ENCODE measurements at regions not wholly inside any gene's neighbourhood (a gene's known extent, or its start where the extent isn't known, plus 50 kb on each side); places are given as distances from the start of the nearest gene placed in this dataset.
"Not testable (repeated sequence)": the region's sequence is repeated elsewhere in the genome, so short reads cannot be mapped to it uniquely, and the experiment has no call there.

- Mint-ChIP-seq H3K36me3 (no peaks in the 10 kb centered on the region), H3K4me1 (ENCODE audit: low read depth) (no peaks in the 10 kb centered on the region), H3K27me3 (no peaks in the 10 kb centered on the region), H3K9me3 (no peaks in the 10 kb centered on the region), H3K4me3 (no peak overlapping the region), H3K27ac (no peak overlapping the region)
- intact Hi-C loops (cut with micrococcal nuclease): no loop called here
- no peak for DNase-seq
- POLR2A ChIA-PET: no interaction called here
- CTCF ChIA-PET: no interaction called here
Measured at GRCh38 chr2:49861821-49862220, 707.5 kb upstream of the FSHR start.

GRCh38 chr2:49860834-49861233 is 706.5 kb upstream of the FSHR start:
- ChIA-PET POLR2A (no interaction called here), CTCF (no interaction called here)
- no peaks in the 10 kb centered on the region for H3K9me3 Mint-ChIP-seq

GRCh38 chr2:49860170-49860569 is 705.9 kb upstream of the FSHR start:
- Mint-ChIP-seq H3K4me1 (ENCODE audit: low read depth) (no peaks in the 10 kb centered on the region), H3K36me3 (no peaks in the 10 kb centered on the region), H3K9me3 (no peaks in the 10 kb centered on the region), H3K27me3 (no peaks in the 10 kb centered on the region), H3K4me3 (no peak overlapping the region), H3K27ac (no peak overlapping the region)
- intact Hi-C loops (cut with micrococcal nuclease): no loop called here
- POLR2A ChIA-PET: no interaction called here
- CTCF ChIA-PET: no interaction called here
- DNase-seq: no peak

More at GRCh38 chr2:49860834-49861233, 706.5 kb upstream of the FSHR start:
- no peak overlapping the region for H3K4me3 Mint-ChIP-seq
- no peak overlapping the region for H3K27ac Mint-ChIP-seq
- H3K36me3 Mint-ChIP-seq: no peaks in the 10 kb centered on the region
- no peaks in the 10 kb centered on the region for H3K27me3 Mint-ChIP-seq
- intact Hi-C loops (cut with micrococcal nuclease): no loop called here
- DNase-seq: no peak
- H3K4me1 Mint-ChIP-seq (ENCODE audit: low read depth): no peaks in the 10 kb centered on the region

GRCh38 chr2:49858657-49859056 is 704.3 kb upstream of the FSHR start:
- ChIA-PET CTCF (no interaction called here), POLR2A (no interaction called here)
- Mint-ChIP-seq H3K27me3 (no peaks in the 10 kb centered on the region), H3K9me3 (no peaks in the 10 kb centered on the region), H3K4me3 (no peak overlapping the region), H3K4me1 (ENCODE audit: low read depth) (no peaks in the 10 kb centered on the region), H3K27ac (no peak overlapping the region), H3K36me3 (no peaks in the 10 kb centered on the region)
- no peak for DNase-seq
- intact Hi-C loops (cut with micrococcal nuclease): no loop called here

- Mint-ChIP-seq H3K36me3 (no peaks in the 10 kb centered on the region), H3K27me3 (no peaks in the 10 kb centered on the region), H3K27ac (no peak overlapping the region), H3K4me3 (no peak overlapping the region), H3K9me3 (no peaks in the 10 kb centered on the region), H3K4me1 (ENCODE audit: low read depth) (no peaks in the 10 kb centered on the region)
- ChIA-PET CTCF (no interaction called here), POLR2A (no interaction called here)
- DNase-seq: no peak
- intact Hi-C loops (cut with micrococcal nuclease): no loop called here
Measured at GRCh38 chr2:49858113-49858490, 703.8 kb upstream of the FSHR start.

- Mint-ChIP-seq H3K27ac (no peak overlapping the region), H3K4me1 (ENCODE audit: low read depth) (no peaks in the 10 kb centered on the region), H3K9me3 (no peaks in the 10 kb centered on the region), H3K36me3 (no peaks in the 10 kb centered on the region), H3K27me3 (no peaks in the 10 kb centered on the region), H3K4me3 (no peak overlapping the region)
- CTCF ChIA-PET: no interaction called here
- no peak for DNase-seq
- intact Hi-C loops (cut with micrococcal nuclease): no loop called here
- POLR2A ChIA-PET: no interaction called here
Measured at GRCh38 chr2:49857371-49858112, 703.2 kb upstream of the FSHR start.

- Mint-ChIP-seq H3K4me3 (no peak overlapping the region), H3K27me3 (no peaks in the 10 kb centered on the region), H3K9me3 (peaks cover 5% of the 10 kb centered on the region), H3K4me1 (ENCODE audit: low read depth) (no peaks in the 10 kb centered on the region), H3K27ac (no peak overlapping the region), H3K36me3 (no peaks in the 10 kb centered on the region)
- ChIA-PET CTCF (no interaction called here), POLR2A (no interaction called here)
- intact Hi-C loops (cut with micrococcal nuclease): no loop called here
- no peak for DNase-seq
Measured at GRCh38 chr2:49845671-49846070, 691.4 kb upstream of the FSHR start.

GRCh38 chr2:49845021-49845420 is 690.7 kb upstream of the FSHR start:
- Mint-ChIP-seq H3K9me3 (peaks cover 2% of the 10 kb centered on the region), H3K27ac (no peak overlapping the region), H3K36me3 (no peaks in the 10 kb centered on the region), H3K4me1 (ENCODE audit: low read depth) (no peaks in the 10 kb centered on the region), H3K27me3 (no peaks in the 10 kb centered on the region), H3K4me3 (no peak overlapping the region)
- POLR2A ChIA-PET: no interaction called here
- intact Hi-C loops (cut with micrococcal nuclease): no loop called here
- no peak for DNase-seq
- CTCF ChIA-PET: no interaction called here

- POLR2A ChIA-PET: interaction anchor here (0.7 kb wide), 1 partner anchor 673 kb away, joined by 3 read pairs; no protein-coding TSS in a partner anchor
- DNase-seq; intact Hi-C loops (cut with micrococcal nuclease); H3K27ac Mint-ChIP-seq; H3K4me1 Mint-ChIP-seq (ENCODE audit: low read depth); CTCF ChIA-PET; H3K27me3 Mint-ChIP-seq; H3K4me3 Mint-ChIP-seq; H3K36me3 Mint-ChIP-seq; H3K9me3 Mint-ChIP-seq: not testable (repeated sequence)
Measured at GRCh38 chr2:49844113-49844512, 689.8 kb upstream of the FSHR start.

- no peak overlapping the region for H3K27ac Mint-ChIP-seq
- POLR2A ChIA-PET: no interaction called here
- intact Hi-C loops (cut with micrococcal nuclease): no loop called here
- no peak for DNase-seq
- no peaks in the 10 kb centered on the region for H3K36me3 Mint-ChIP-seq
- no peaks in the 10 kb centered on the region for H3K4me1 Mint-ChIP-seq (ENCODE audit: low read depth)
- no peak overlapping the region for H3K4me3 Mint-ChIP-seq
- H3K9me3 Mint-ChIP-seq: peaks cover 1% of the 10 kb centered on the region
- no peaks in the 10 kb centered on the region for H3K27me3 Mint-ChIP-seq
- CTCF ChIA-PET: no interaction called here
Measured at GRCh38 chr2:49843314-49843713, 689.0 kb upstream of the FSHR start.

- no peak overlapping the region for H3K27ac Mint-ChIP-seq
- CTCF ChIA-PET: no interaction called here
- no peaks in the 10 kb centered on the region for H3K9me3 Mint-ChIP-seq
- no peaks in the 10 kb centered on the region for H3K36me3 Mint-ChIP-seq
- POLR2A ChIA-PET: no interaction called here
- H3K27me3 Mint-ChIP-seq: no peaks in the 10 kb centered on the region
- DNase-seq: no peak
- intact Hi-C loops (cut with micrococcal nuclease): no loop called here
- H3K4me3 Mint-ChIP-seq: no peak overlapping the region
- no peaks in the 10 kb centered on the region for H3K4me1 Mint-ChIP-seq (ENCODE audit: low read depth)
Measured at GRCh38 chr2:49840428-49840975, 686.2 kb upstream of the FSHR start.

GRCh38 chr2:49839818-49840217 is 685.5 kb upstream of the FSHR start:
- H3K9me3 Mint-ChIP-seq: no peaks in the 10 kb centered on the region

GRCh38 chr2:49837561-49838293 is 683.4 kb upstream of the FSHR start:
- Mint-ChIP-seq H3K27me3 (no peaks in the 10 kb centered on the region), H3K4me3 (no peak overlapping the region), H3K27ac (no peak overlapping the region), H3K36me3 (no peaks in the 10 kb centered on the region), H3K4me1 (ENCODE audit: low read depth) (no peaks in the 10 kb centered on the region), H3K9me3 (no peaks in the 10 kb centered on the region)
- intact Hi-C loops (cut with micrococcal nuclease): no loop called here
- ChIA-PET POLR2A (no interaction called here), CTCF (no interaction called here)
- DNase-seq: no peak

More at GRCh38 chr2:49839818-49840217, 685.5 kb upstream of the FSHR start:
- ChIA-PET CTCF (no interaction called here), POLR2A (no interaction called here)
- intact Hi-C loops (cut with micrococcal nuclease): no loop called here
- H3K4me3 Mint-ChIP-seq: no peak overlapping the region
- no peaks in the 10 kb centered on the region for H3K27me3 Mint-ChIP-seq
- no peak for DNase-seq
- H3K27ac Mint-ChIP-seq: no peak overlapping the region
- no peaks in the 10 kb centered on the region for H3K36me3 Mint-ChIP-seq
- H3K4me1 Mint-ChIP-seq (ENCODE audit: low read depth): no peaks in the 10 kb centered on the region
